ENCODE measurements at regions not wholly inside any gene's neighbourhood (a gene's known extent, or its start where the extent isn't known, plus 50 kb on each side); places are given as distances from the start of the nearest gene placed in this dataset.

DNA sequence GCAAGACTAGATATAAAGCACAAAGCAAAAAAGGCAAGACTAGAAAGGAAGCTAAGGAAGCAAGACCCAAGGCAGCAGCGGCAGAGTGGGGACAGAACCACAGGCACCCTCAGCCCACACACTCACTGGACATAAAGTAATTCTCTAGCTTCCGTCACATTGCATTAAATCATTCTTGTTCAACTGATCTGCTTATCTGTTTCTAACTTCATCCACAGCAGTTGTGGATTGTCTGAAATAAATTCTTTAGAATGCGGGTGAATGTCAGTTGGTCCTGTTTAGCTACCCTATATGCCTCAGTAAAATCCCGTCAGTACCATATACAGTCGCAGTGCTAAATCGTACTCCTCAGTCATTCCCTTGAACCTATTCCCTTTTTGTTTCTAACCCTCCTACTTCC, 183.2 kb upstream of the SLC39A10 start:
- intact Hi-C loops (cut with micrococcal nuclease; ENCODE audit: unreplicated experiment) (no loop called here), in situ Hi-C loops (cut with HindIII; ENCODE audit: extremely low pct_ligation_motif_present, low pct_unique_long_range_greater_than_20kb) (no loop called here)
- BruUV-seq (replicated peaks) = no TSS peak
- peaks cover 0 to 4% of the 10 kb centered on the region in 2 experiments; a peak in 1 of 5 replicates for H3K27me3 ChIP-seq (ENCODE audit: control insufficient read depth in 1 of 2, insufficient read depth in 2 of 2, low read length in 2 of 2)
- no peak for FAIRE-seq
- no peaks in the 10 kb centered on the region for H3K9me3 ChIP-seq (ENCODE audit: low read length)
- ChIA-PET POLR2A (no interaction called here), CTCF (ENCODE audit: low intra/inter-chr PET ratio, low total read pairs) (no interaction called here)
- H4K20me1 ChIP-seq (ENCODE audit: insufficient read depth, low read length) = no peaks in the 10 kb centered on the region
- no peaks in the 10 kb centered on the region for H3K79me2 ChIP-seq (ENCODE audit: insufficient read depth, low read length)
- H3K4me3 ChIP-seq (replicated peaks in 1 of 3; ENCODE audit: insufficient read depth in 1 of 3, low read depth in 2 of 3, low read length in 3 of 3) = no peak overlapping the region
- 58% methylated on average over 6 of the region's 6 CpGs for WGBS (ENCODE audit: low lambda C conversion rate)
- no peak overlapping the region for H3K4me2 ChIP-seq (ENCODE audit: low read depth, low read length)
- no peak overlapping the region for H2AFZ ChIP-seq (ENCODE audit: low read length)
- H3K36me3 ChIP-seq (replicated peaks in 1 of 2; ENCODE audit: control insufficient read depth in 1 of 2, insufficient read depth in 2 of 2, low read length in 2 of 2) = no peaks in the 10 kb centered on the region
- H3K9ac ChIP-seq (ENCODE audit: insufficient read depth, low read depth, low read length) = no peak overlapping the region
- TF ChIP-seq NR3C1 (CRISPR knock-in tag; IDR thresholded peaks at IDR 0.05) = no peak
- no peak for TF ChIP-seq SAFB2 (CRISPR knock-in tag; IDR thresholded peaks at IDR 0.05; ENCODE audit: borderline replicate concordance, low read depth)
- TF ChIP-seq ZNF556 (CRISPR knock-in tag; IDR thresholded peaks at IDR 0.05; ENCODE audit: borderline replicate concordance) = no peak
- no peak for TF ChIP-seq STAG1 (CRISPR knock-in tag; IDR thresholded peaks at IDR 0.05)
- no peak for TF ChIP-seq DNMT3B (CRISPR knock-in tag; conservative IDR thresholded peaks at IDR 0.05)
- TF ChIP-seq ZFP1 (CRISPR knock-in tag; IDR thresholded peaks at IDR 0.05) = no peak
- TF ChIP-seq ATAD3A (CRISPR knock-in tag; IDR thresholded peaks at IDR 0.05) = no peak
- TF ChIP-seq KLF15 (CRISPR knock-in tag; IDR thresholded peaks at IDR 0.05; ENCODE audit: borderline replicate concordance) = no peak
- TF ChIP-seq NR2C2 (CRISPR knock-in tag; IDR thresholded peaks at IDR 0.05; ENCODE audit: borderline replicate concordance) = no peak
- TF ChIP-seq, protein P1, sequence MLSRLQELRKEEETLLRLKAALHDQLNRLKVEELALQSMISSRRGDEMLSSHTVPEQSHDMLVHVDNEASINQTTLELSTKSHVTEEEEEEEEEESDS (CRISPR knock-in tag; IDR thresholded peaks at IDR 0.05; ENCODE audit: borderline replicate concordance) = no peak
- TF ChIP-seq SATB2 (CRISPR knock-in tag; IDR thresholded peaks at IDR 0.05) = no peak
- no peak for TF ChIP-seq SCMH1 (CRISPR knock-in tag; IDR thresholded peaks at IDR 0.05; ENCODE audit: borderline replicate concordance)
- TF ChIP-seq MEIS2 (CRISPR knock-in tag; IDR thresholded peaks at IDR 0.05) = no peak
- TF ChIP-seq, protein P2, sequence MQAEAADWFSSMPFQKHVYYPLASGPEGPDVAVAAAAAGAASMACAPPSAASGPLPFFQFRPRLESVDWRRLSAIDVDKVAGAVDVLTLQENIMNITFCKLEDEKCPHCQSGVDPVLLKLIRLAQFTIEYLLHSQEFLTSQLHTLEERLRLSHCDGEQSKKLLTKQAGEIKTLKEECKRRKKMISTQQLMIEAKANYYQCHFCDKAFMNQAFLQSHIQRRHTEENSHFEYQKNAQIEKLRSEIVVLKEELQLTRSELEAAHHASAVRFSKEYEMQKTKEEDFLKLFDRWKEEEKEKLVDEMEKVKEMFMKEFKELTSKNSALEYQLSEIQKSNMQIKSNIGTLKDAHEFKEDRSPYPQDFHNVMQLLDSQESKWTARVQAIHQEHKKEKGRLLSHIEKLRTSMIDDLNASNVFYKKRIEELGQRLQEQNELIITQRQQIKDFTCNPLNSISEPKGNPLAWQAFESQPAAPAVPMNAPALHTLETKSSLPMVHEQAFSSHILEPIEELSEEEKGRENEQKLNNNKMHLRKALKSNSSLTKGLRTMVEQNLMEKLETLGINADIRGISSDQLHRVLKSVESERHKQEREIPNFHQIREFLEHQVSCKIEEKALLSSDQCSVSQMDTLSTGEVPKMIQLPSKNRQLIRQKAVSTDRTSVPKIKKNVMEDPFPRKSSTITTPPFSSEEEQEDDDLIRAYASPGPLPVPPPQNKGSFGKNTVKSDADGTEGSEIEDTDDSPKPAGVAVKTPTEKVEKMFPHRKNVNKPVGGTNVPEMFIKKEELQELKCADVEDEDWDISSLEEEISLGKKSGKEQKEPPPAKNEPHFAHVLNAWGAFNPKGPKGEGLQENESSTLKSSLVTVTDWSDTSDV (CRISPR knock-in tag; IDR thresholded peaks at IDR 0.05) = no peak
- no peak for TF ChIP-seq ZNF121 (CRISPR knock-in tag; IDR thresholded peaks at IDR 0.05)
- H3K4me1 ChIP-seq (ENCODE audit: insufficient read depth, low read length) = no peaks in the 10 kb centered on the region
- ATAC-seq = no peak
- no peak overlapping the region for H3K27ac ChIP-seq (ENCODE audit: extremely low read length, insufficient read depth, low read length)
- no peak for DNase-seq (ENCODE audit: low spot score)
